A673 (cell line): ENCODE measurements at regions not wholly inside any gene's neighbourhood (a gene's known extent, or its start where the extent isn't known, plus 50 kb on each side); places are given as distances from the start of the nearest gene placed in this dataset.

Source experiments
- BruUV-seq: library from RNA; stranded (reverse); fragments of 400-500 nt; replicated peaks from 2 replicates; lab custom pipeline; 2021; lab: Mats Ljungman, UMichigan
- CTCF ChIA-PET: fragments of 300-600 bp; sonication (Branson Sonifier 250); formaldehyde crosslinking; loops from one replicate; lab custom pipeline; 2022; ENCODE audit warnings: antibody characterized with exemption; lab: Charles Lee
- POLR2A ChIA-PET: fragments of 300-600 bp; sonication (Branson Sonifier 250); formaldehyde crosslinking; loops from one replicate; lab custom pipeline; 2022; ENCODE audit warnings: antibody characterized with exemption; ENCODE audit not compliant: low non-redundant PET; lab: Charles Lee
- DNase-seq: peaks from one replicate; pipeline ENCODE4 v3.0.0-alpha.2; 2015; ENCODE audit warnings: low spot score
- H3K27ac ChIP-seq: fragments of 200-600 bp; sonication (generic); 2 replicates; pipeline ENCODE4 v1.5.1; 2016; ENCODE audit warnings: mixed run types, low read depth, mild to moderate bottlenecking, mixed read lengths, antibody characterized with exemption, low read length; ENCODE audit not compliant: poor library complexity, severe bottlenecking
- H3K27me3 ChIP-seq: fragments of 200-600 bp; sonication (generic); replicated peaks from 2 replicates; pipeline ENCODE4 v1.6.1; 2017; ENCODE audit warnings: mixed run types, low read depth, mild to moderate bottlenecking, mixed read lengths, antibody characterized with exemption, low read length; ENCODE audit not compliant: insufficient read depth, poor library complexity
- H3K36me3 ChIP-seq: fragments of 200-600 bp; sonication (generic); 2 replicates; pipeline ENCODE4 v1.6.1; 2016; ENCODE audit warnings: mixed run types, mild to moderate bottlenecking, mixed read lengths, antibody characterized with exemption, low read length; ENCODE audit not compliant: insufficient read depth, poor library complexity, severe bottlenecking
- H3K4me1 ChIP-seq: fragments of 200-600 bp; sonication (generic); 2 replicates; pipeline ENCODE4 v1.6.1; 2017; ENCODE audit warnings: mixed run types, mild to moderate bottlenecking, mixed read lengths, antibody characterized with exemption, low read length; ENCODE audit not compliant: insufficient read depth, poor library complexity, severe bottlenecking
- H3K4me3 ChIP-seq: fragments of 200-600 bp; sonication (generic); 2 replicates; pipeline ENCODE4 v1.5.1; 2016; ENCODE audit warnings: low read depth, mixed run types, mild to moderate bottlenecking, mixed read lengths, low read length; ENCODE audit not compliant: poor library complexity, severe bottlenecking
- H3K9me3 ChIP-seq: fragments of 200-600 bp; sonication (generic); 2 replicates; pipeline ENCODE4 v1.6.1; 2016; ENCODE audit warnings: mixed run types, low read depth, mild to moderate bottlenecking, mixed read lengths, antibody characterized with exemption, low read length; ENCODE audit not compliant: poor library complexity, severe bottlenecking
- EZH2 ChIP-seq: fragments of 200-600 bp; sonication (generic); IDR thresholded peaks from 2 replicates; pipeline ENCODE4 v1.6.1; 2017; ENCODE audit warnings: borderline replicate concordance, low read depth, mild to moderate bottlenecking, mixed read lengths, antibody characterized with exemption, low read length; ENCODE audit not compliant: poor library complexity, severe bottlenecking
- intact Hi-C: fragments of 100-400 bp; cut with micrococcal nuclease; formaldehyde crosslinking; loops from one replicate; pipeline ENCODE4 v1.10.0; 2022; ENCODE audit not compliant: unreplicated experiment
- TF ChIP-seq, protein P1 (sequence below): fragments of 300-800, 200-600 bp; sonication (generic); conservative IDR thresholded peaks from 2 replicates; pipeline ENCODE4 v1.5.1; 2017; ENCODE audit warnings: low read depth, mild to moderate bottlenecking, antibody characterized with exemption, low read length, moderate library complexity, mixed read lengths

- H3K4me3 ChIP-seq, result no peak overlapping the region
- H3K36me3 ChIP-seq, result no peaks in the 10 kb centered on the region
- H3K9me3 ChIP-seq, result no peaks in the 10 kb centered on the region
- POLR2A ChIA-PET, result no interaction called here
- DNase-seq, result no peak
- CTCF ChIA-PET, result no interaction called here
- no peaks in the 10 kb centered on the region for H3K4me1 ChIP-seq
- no peaks in the 10 kb centered on the region for H3K27me3 ChIP-seq
- no peak for TF ChIP-seq EZH2
- TF ChIP-seq, protein P1, sequence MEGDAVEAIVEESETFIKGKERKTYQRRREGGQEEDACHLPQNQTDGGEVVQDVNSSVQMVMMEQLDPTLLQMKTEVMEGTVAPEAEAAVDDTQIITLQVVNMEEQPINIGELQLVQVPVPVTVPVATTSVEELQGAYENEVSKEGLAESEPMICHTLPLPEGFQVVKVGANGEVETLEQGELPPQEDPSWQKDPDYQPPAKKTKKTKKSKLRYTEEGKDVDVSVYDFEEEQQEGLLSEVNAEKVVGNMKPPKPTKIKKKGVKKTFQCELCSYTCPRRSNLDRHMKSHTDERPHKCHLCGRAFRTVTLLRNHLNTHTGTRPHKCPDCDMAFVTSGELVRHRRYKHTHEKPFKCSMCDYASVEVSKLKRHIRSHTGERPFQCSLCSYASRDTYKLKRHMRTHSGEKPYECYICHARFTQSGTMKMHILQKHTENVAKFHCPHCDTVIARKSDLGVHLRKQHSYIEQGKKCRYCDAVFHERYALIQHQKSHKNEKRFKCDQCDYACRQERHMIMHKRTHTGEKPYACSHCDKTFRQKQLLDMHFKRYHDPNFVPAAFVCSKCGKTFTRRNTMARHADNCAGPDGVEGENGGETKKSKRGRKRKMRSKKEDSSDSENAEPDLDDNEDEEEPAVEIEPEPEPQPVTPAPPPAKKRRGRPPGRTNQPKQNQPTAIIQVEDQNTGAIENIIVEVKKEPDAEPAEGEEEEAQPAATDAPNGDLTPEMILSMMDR, result no peak
- H3K27ac ChIP-seq, result no peak overlapping the region
- BruUV-seq, result no TSS peak
- intact Hi-C loops, result no loop called here
These were observed 317.0 kb upstream of the IRX4 start for GRCh38 chr5:2199697-2200096.

DNA sequence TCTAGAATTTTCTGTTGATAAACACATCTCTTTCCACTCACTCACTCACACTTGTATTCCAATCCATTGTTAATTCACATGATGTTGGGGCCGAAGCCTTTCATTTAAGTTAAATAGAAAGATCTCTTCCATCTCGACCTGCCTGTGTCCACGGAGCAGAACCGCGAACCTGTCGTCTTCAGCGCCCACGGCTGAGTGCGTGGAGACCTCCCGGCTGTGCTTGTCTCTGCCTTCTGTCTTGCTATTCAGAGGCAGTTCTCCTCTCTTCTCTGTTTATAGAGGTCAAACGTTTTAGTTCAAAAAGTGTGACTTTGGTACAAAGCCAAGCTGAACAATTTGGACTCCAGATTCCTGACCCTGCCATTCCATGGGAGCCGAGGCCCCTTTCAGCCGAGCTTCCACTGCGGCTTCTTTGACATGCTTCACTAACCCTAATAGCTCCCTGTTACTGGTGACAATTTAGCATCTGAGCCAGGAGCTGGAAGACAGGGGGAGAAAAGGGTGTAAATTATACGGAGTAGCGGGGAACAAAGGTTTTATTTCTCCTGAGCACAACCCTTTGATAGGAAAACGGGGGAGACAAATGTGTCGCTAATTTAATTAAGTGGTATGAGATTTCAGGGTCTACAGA is 314.4 kb upstream of the IRX4 start:
- no peaks in the 10 kb centered on the region for H3K36me3 ChIP-seq
- H3K4me3 ChIP-seq, result no peak overlapping the region
- TF ChIP-seq EZH2, result no peak
- TF ChIP-seq, protein P1, result no peak
- ChIA-PET POLR2A (no interaction called here), CTCF (no interaction called here)
- no peaks in the 10 kb centered on the region for H3K9me3 ChIP-seq
- H3K27me3 ChIP-seq, result no peaks in the 10 kb centered on the region
- no peak overlapping the region for H3K27ac ChIP-seq
- no peaks in the 10 kb centered on the region for H3K4me1 ChIP-seq
- DNase-seq, result no peak
- no TSS peak for BruUV-seq
- intact Hi-C loops, result no loop called here

DNA sequence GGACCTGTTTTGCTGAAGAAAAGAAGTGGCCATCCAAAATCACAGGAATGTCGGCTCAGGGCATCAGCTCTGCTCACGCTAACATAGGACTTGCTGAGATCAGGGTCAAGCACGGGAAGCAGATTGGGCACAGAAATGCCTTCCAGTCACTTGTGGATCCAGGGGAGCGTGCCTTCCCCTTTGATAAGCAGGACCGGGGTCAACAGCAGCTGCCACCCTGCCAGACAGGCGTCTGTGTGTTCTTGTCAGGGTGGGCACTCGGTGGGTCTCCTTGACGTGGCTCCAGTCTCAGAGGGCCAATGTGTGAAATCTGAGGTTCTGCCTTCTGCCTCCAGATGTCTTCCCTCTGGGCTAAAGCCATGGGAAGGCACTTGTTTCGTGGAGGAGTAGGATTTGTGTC is 313.7 kb upstream of the IRX4 start:
- BruUV-seq, result no TSS peak
- DNase-seq, result no peak
- no peak overlapping the region for H3K4me3 ChIP-seq
- H3K27me3 ChIP-seq, result no peaks in the 10 kb centered on the region
- H3K4me1 ChIP-seq, result no peaks in the 10 kb centered on the region
- no peak for TF ChIP-seq EZH2
- TF ChIP-seq, protein P1, result no peak
- no peak overlapping the region for H3K27ac ChIP-seq
- no peaks in the 10 kb centered on the region for H3K9me3 ChIP-seq
- POLR2A ChIA-PET, result no interaction called here
- intact Hi-C loops, result no loop called here
- CTCF ChIA-PET, result no interaction called here
- no peaks in the 10 kb centered on the region for H3K36me3 ChIP-seq
